GM12878 (cell line): ENCODE measurements at regions not wholly inside any gene's neighbourhood (a gene's known extent, or its start where the extent isn't known, plus 50 kb on each side); places are given as distances from the start of the nearest gene placed in this dataset.

Experiments
- ATAC-seq: fragments of 200-7000 bp; cut with Tn5 transposase; 3 replicates; pipeline ENCODE4 v1.9.1; 2020; ENCODE audit warnings: mild to moderate bottlenecking, moderate library complexity
- BruUV-seq: library from RNA; stranded (reverse); fragments of 400-500 nt; replicated peaks from 2 replicates; lab custom pipeline; 2021; lab: Mats Ljungman, UMichigan
- CTCF ChIA-PET: fragments of 300-600 bp; sonication (Branson Sonifier 250); formaldehyde crosslinking; extraction: SDS; loops from one replicate; lab custom pipeline; 2021; ENCODE audit warnings: inconsistent platforms; lab: Yijun Ruan, JAX
- POLR2A ChIA-PET: fragments of 350-600 bp; formaldehyde crosslinking; extraction: SDS; loops from one replicate; lab custom pipeline; 2021; ENCODE audit warnings: inconsistent platforms; lab: Charles Lee
- RAD21 ChIA-PET: fragments of 300-600 bp; sonication (Branson Sonifier 250); formaldehyde crosslinking; loops from one replicate; lab custom pipeline; 2023; ENCODE audit warnings: antibody characterized with exemption; ENCODE audit not compliant: unreplicated experiment; lab: Charles Lee
- SMC1A ChIA-PET: fragments of 300-600 bp; sonication (Branson Sonifier 250); formaldehyde crosslinking; loops from one replicate; lab custom pipeline; 2023; ENCODE audit not compliant: unreplicated experiment, uncharacterized antibody; lab: Charles Lee
- DNase-seq: peaks from one replicate; pipeline ENCODE4 v3.0.0-alpha.2; 2011; ENCODE audit warnings: low read depth, low spot score
- FAIRE-seq: peaks from 3 replicates; lab custom pipeline; 2011; peaks lifted over from hg19 to GRCh38; lab: Jason Lieb, UNC
- H2AFZ ChIP-seq: 2 replicates; pipeline ENCODE4 v1.6.0; 2011; ENCODE audit warnings: low read depth, low read length, control low read depth; ENCODE audit not compliant: control insufficient read depth
- H3K27ac ChIP-seq: 2 replicates; pipeline ENCODE4 v1.5.1; 2011; ENCODE audit warnings: control low read depth; ENCODE audit not compliant: control insufficient read depth, insufficient read depth
- H3K27me3 ChIP-seq, 2 experiments: replicated peaks in 1 of 2; 2 replicates each; pipeline versions ENCODE4 v1.6.0 to v1.6.1; 2011; ENCODE audit warnings: low read length in 1 of 2; ENCODE audit not compliant: control insufficient read depth in 2 of 2, insufficient read depth in 2 of 2
- H3K36me3 ChIP-seq, 2 experiments: 2 replicates each; pipeline ENCODE4 v1.5.1; 2011; ENCODE audit warnings: low read length in 1 of 2; ENCODE audit not compliant: control insufficient read depth in 2 of 2, insufficient read depth in 2 of 2
- H3K4me1 ChIP-seq: 2 replicates; pipeline ENCODE4 v1.6.1; 2011; ENCODE audit warnings: mild to moderate bottlenecking, low read length, moderate library complexity, mixed read lengths; ENCODE audit not compliant: control insufficient read depth, insufficient read depth
- H3K4me2 ChIP-seq: 2 replicates; pipeline ENCODE4 v1.6.0; 2011; ENCODE audit warnings: control low read depth; ENCODE audit not compliant: control insufficient read depth, insufficient read depth
- H3K4me3 ChIP-seq: fragments of 200-600 bp; sonication (generic); 2 replicates; pipeline ENCODE4 v1.5.1; 2016
- H3K79me2 ChIP-seq: 2 replicates; pipeline ENCODE4 v1.6.0; 2011; ENCODE audit warnings: low read length; ENCODE audit not compliant: control insufficient read depth, insufficient read depth
- H3K9ac ChIP-seq: 2 replicates; pipeline ENCODE4 v1.8.0; 2011; ENCODE audit warnings: low read length, control low read depth, mixed read lengths; ENCODE audit not compliant: control insufficient read depth, insufficient read depth
- H3K9me3 ChIP-seq: replicated peaks from 3 replicates; pipeline ENCODE4 v1.5.1; 2011; ENCODE audit warnings: mild to moderate bottlenecking, low read length; ENCODE audit not compliant: control insufficient read depth, insufficient read depth
- H4K20me1 ChIP-seq: 2 replicates; pipeline ENCODE4 v1.6.0; 2011; ENCODE audit not compliant: control insufficient read depth, insufficient read depth
- BCL11A ChIP-seq: IDR thresholded peaks from 2 replicates; pipeline ENCODE4 v1.6.1; 2011; ENCODE audit warnings: low read depth, low read length
- BHLHE40 ChIP-seq, 2 experiments: fragments of 450-650 bp in 1 of 2; IDR thresholded peaks; 2 replicates each; pipeline ENCODE4 v1.6.1; 2011 to 2017; ENCODE audit warnings: low read depth in 2 of 2, borderline replicate concordance in 1 of 2, improper control_type of control experiment in 1 of 2, low read length in 1 of 2, mild to moderate bottlenecking in 1 of 2
- BMI1 ChIP-seq: fragments of 450-650 bp; IDR thresholded peaks from 2 replicates; pipeline ENCODE4 v1.6.1; 2016; ENCODE audit warnings: mild to moderate bottlenecking, moderate library complexity, borderline replicate concordance
- CHD4 ChIP-seq: fragments of 200-600 bp; sonication (generic); IDR thresholded peaks from 2 replicates; pipeline ENCODE4 v1.6.1; 2016; ENCODE audit warnings: mild to moderate bottlenecking
- EZH2 ChIP-seq: IDR thresholded peaks from 2 replicates; pipeline ENCODE4 v1.6.1; 2012; ENCODE audit warnings: low read depth, mild to moderate bottlenecking, control low read depth, inconsistent platforms, low read length, borderline replicate concordance; ENCODE audit not compliant: control insufficient read depth
- MEF2A ChIP-seq: IDR thresholded peaks from 2 replicates; pipeline ENCODE4 v1.6.1; 2011; ENCODE audit warnings: low read depth, mild to moderate bottlenecking, low read length, moderate library complexity; ENCODE audit not compliant: insufficient read depth
- MXI1 ChIP-seq: fragments of 150-350 bp; IDR thresholded peaks from 2 replicates; pipeline ENCODE4 v1.6.1; 2011; ENCODE audit warnings: low read depth, mild to moderate bottlenecking, inconsistent platforms, low read length, improper control_type of control experiment
- NFYA ChIP-seq: IDR thresholded peaks from 2 replicates; pipeline ENCODE4 v1.6.1; 2011; ENCODE audit warnings: low read depth, mild to moderate bottlenecking, low read length, improper control_type of control experiment, borderline replicate concordance
- NR2F1 ChIP-seq: fragments of 450-650 bp; conservative IDR thresholded peaks from 2 replicates; pipeline ENCODE4 v1.6.1; 2017; ENCODE audit warnings: mild to moderate bottlenecking
- RFX5 ChIP-seq: IDR thresholded peaks from 2 replicates; pipeline ENCODE4 v1.6.1; 2011; ENCODE audit warnings: low read depth, low read length, improper control_type of control experiment
- ZNF24 ChIP-seq: fragments of 450-650 bp; IDR thresholded peaks from 2 replicates; pipeline ENCODE4 v1.6.1; 2017; ENCODE audit warnings: antibody characterized with exemption, mild to moderate bottlenecking
- in situ Hi-C: fragments of 300-500 bp; cut with MboI; formaldehyde crosslinking; loops from 9 replicates; pipeline ENCODE4 v1.14.3; 2018; ENCODE audit warnings: mixed read lengths
- intact Hi-C: fragments of 100-400 bp; cut with micrococcal nuclease; formaldehyde crosslinking; loops from one replicate; pipeline ENCODE4 v1.14.2; 2022; ENCODE audit not compliant: unreplicated experiment
- TF ChIP-seq, protein P1 (sequence below): fragments of 450-650 bp; IDR thresholded peaks from 2 replicates; pipeline ENCODE4 v1.6.1; 2018; ENCODE audit warnings: borderline replicate concordance, mild to moderate bottlenecking; ENCODE audit not compliant: partially characterized antibody
- TF ChIP-seq, protein P2 (sequence below): IDR thresholded peaks from 2 replicates; pipeline ENCODE4 v1.6.1; 2011; ENCODE audit warnings: low read depth, mild to moderate bottlenecking, low read length, moderate library complexity, borderline replicate concordance; ENCODE audit errors: extremely low read depth
- TF ChIP-seq, protein P3 (sequence below): fragments of 450-650 bp; IDR thresholded peaks from 2 replicates; pipeline ENCODE4 v1.6.1; 2016; ENCODE audit warnings: mild to moderate bottlenecking
- TF ChIP-seq, protein P4 (sequence below): fragments of 450-650 bp; IDR thresholded peaks from 2 replicates; pipeline ENCODE4 v1.6.1; 2017; ENCODE audit warnings: mild to moderate bottlenecking, moderate library complexity

DNA sequence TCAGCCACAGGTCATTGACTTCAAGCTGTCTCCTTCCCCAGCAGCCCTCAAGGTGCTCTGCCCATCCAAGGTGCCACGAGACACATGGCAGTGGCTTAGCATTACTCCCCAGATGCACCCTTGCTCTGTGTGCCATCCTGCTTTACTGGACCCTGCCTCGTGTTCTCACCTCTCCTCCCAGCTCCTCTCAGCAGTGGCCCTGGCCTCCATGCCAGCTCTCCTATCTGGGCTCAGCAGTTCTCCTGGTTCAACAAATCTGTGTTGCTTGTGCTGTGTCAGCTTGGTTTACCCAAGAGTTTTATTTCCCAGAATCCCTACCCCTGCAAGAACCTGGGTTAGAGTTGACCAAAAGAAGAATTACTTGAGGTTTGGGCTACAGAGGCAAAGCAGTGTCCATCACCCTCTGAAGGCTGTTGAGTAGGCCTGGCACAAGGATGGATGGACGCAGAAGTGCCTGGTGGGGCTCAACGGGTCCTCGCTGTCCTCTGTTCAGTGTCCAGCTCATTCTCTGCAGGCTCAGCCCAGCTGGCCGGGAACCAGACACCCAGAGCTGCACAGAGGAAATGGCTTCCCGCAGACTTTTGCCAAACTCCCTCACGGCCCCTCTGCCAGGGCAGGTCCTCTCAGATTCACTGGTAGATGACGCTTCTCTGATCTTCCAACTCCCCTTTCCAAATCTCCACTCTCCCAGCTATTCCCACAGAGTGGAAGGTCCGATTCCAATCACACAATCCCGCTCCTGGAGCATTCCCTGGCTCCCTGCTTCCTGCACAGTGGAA lies 82.6 kb downstream of the FOXA2 start (continued):
- TF ChIP-seq, protein P1, sequence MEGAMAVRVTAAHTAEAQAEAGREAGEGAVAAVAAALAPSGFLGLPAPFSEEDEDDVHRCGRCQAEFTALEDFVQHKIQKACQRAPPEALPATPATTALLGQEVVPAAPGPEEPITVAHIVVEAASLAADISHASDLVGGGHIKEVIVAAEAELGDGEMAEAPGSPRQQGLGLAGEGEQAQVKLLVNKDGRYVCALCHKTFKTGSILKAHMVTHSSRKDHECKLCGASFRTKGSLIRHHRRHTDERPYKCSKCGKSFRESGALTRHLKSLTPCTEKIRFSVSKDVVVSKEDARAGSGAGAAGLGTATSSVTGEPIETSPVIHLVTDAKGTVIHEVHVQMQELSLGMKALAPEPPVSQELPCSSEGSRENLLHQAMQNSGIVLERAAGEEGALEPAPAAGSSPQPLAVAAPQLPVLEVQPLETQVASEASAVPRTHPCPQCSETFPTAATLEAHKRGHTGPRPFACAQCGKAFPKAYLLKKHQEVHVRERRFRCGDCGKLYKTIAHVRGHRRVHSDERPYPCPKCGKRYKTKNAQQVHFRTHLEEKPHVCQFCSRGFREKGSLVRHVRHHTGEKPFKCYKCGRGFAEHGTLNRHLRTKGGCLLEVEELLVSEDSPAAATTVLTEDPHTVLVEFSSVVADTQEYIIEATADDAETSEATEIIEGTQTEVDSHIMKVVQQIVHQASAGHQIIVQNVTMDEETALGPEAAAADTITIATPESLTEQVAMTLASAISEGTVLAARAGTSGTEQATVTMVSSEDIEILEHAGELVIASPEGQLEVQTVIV = no peak
- TF ChIP-seq RFX5 (no peak), NFYA (no peak), NR2F1 (no peak), BCL11A (no peak), MXI1 (no peak)
- TF ChIP-seq, protein P2, sequence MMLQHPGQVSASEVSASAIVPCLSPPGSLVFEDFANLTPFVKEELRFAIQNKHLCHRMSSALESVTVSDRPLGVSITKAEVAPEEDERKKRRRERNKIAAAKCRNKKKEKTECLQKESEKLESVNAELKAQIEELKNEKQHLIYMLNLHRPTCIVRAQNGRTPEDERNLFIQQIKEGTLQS = no peak

DNA sequence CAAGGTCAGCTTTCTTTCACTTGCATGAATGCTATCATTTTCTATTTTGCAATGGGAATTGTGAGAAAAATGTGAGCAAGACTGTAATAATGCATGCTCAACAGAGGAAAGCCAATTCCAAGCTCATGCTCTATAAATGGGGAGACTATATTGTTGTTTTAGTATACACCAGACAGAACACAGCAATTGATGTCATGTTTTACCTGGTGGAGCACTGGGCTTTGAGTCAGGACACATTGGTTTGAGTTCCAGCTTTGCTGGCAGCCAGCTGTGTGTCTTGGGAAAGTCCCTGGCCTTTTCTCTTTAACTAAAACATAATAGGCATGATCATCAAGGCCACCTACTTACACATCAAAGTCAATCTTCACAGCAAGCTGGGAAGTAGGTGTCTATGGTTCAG lies 83.3 kb downstream of the FOXA2 start:
- Histone ChIP-seq H4K20me1 (no peaks in the 10 kb centered on the region), H2AFZ (no peak overlapping the region), H3K36me3 (no peaks in the 10 kb centered on the region), H3K4me3 (no peak overlapping the region), H3K9me3 (no peaks in the 10 kb centered on the region), H3K4me1 (no peaks in the 10 kb centered on the region), H3K27ac (no peak overlapping the region), H3K9ac (no peak overlapping the region), H3K4me2 (no peak overlapping the region), H3K79me2 (no peaks in the 10 kb centered on the region), H3K27me3 (0 out of 4 replicates have a peak, but pooled peaks cover 0 to 4% of the 10 kb centered on the region in 2 experiments)
- BruUV-seq = no TSS peak
- ChIA-PET POLR2A (no interaction called here), SMC1A (interaction anchor here (0.8 kb wide), 1 partner anchor 163 kb away, joined by 3 read pairs; no protein-coding TSS in a partner anchor), RAD21 (no interaction called here), CTCF (interaction anchor here (1.0 kb wide), 1 partner anchor 8 kb away, joined by 5 read pairs; no protein-coding TSS in a partner anchor)
- intact Hi-C loops = no loop called here
- ATAC-seq (no peak), FAIRE-seq (no peak), DNase-seq (no peak)
- in situ Hi-C loops = no loop called here
- no peak for TF ChIP-seq BHLHE40 (IDR thresholded peaks at IDR 0.05; ENCODE audit: borderline replicate concordance in 1 of 2, low read depth in 2 of 2, low read length in 1 of 2)
- no peak for TF ChIP-seq MEF2A
- TF ChIP-seq, protein P3, sequence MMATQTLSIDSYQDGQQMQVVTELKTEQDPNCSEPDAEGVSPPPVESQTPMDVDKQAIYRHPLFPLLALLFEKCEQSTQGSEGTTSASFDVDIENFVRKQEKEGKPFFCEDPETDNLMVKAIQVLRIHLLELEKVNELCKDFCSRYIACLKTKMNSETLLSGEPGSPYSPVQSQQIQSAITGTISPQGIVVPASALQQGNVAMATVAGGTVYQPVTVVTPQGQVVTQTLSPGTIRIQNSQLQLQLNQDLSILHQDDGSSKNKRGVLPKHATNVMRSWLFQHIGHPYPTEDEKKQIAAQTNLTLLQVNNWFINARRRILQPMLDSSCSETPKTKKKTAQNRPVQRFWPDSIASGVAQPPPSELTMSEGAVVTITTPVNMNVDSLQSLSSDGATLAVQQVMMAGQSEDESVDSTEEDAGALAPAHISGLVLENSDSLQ = no peak
- no peak for TF ChIP-seq EZH2
- no peak for TF ChIP-seq CHD4
- TF ChIP-seq ZNF24 = no peak
- no peak for TF ChIP-seq BMI1
- TF ChIP-seq, protein P4, sequence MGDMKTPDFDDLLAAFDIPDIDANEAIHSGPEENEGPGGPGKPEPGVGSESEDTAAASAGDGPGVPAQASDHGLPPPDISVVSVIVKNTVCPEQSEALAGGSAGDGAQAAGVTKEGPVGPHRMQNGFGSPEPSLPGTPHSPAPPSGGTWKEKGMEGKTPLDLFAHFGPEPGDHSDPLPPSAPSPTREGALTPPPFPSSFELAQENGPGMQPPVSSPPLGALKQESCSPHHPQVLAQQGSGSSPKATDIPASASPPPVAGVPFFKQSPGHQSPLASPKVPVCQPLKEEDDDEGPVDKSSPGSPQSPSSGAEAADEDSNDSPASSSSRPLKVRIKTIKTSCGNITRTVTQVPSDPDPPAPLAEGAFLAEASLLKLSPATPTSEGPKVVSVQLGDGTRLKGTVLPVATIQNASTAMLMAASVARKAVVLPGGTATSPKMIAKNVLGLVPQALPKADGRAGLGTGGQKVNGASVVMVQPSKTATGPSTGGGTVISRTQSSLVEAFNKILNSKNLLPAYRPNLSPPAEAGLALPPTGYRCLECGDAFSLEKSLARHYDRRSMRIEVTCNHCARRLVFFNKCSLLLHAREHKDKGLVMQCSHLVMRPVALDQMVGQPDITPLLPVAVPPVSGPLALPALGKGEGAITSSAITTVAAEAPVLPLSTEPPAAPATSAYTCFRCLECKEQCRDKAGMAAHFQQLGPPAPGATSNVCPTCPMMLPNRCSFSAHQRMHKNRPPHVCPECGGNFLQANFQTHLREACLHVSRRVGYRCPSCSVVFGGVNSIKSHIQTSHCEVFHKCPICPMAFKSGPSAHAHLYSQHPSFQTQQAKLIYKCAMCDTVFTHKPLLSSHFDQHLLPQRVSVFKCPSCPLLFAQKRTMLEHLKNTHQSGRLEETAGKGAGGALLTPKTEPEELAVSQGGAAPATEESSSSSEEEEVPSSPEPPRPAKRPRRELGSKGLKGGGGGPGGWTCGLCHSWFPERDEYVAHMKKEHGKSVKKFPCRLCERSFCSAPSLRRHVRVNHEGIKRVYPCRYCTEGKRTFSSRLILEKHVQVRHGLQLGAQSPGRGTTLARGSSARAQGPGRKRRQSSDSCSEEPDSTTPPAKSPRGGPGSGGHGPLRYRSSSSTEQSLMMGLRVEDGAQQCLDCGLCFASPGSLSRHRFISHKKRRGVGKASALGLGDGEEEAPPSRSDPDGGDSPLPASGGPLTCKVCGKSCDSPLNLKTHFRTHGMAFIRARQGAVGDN = no peak
